Globus pallidus (tissue), 1 donor: ENCODE measurements at regions not wholly inside any gene's neighbourhood (a gene's known extent, or its start where the extent isn't known, plus 50 kb on each side); places are given as distances from the start of the nearest gene placed in this dataset.
"Not testable (repeated sequence)": the region's sequence is repeated elsewhere in the genome, so short reads cannot be mapped to it uniquely, and the experiment has no call there.

Experiments used
- DNase-seq: peaks from one replicate; pipeline ENCODE4 v3.0.0-alpha.2; 2015; ENCODE audit warnings: low spot score

DNA sequence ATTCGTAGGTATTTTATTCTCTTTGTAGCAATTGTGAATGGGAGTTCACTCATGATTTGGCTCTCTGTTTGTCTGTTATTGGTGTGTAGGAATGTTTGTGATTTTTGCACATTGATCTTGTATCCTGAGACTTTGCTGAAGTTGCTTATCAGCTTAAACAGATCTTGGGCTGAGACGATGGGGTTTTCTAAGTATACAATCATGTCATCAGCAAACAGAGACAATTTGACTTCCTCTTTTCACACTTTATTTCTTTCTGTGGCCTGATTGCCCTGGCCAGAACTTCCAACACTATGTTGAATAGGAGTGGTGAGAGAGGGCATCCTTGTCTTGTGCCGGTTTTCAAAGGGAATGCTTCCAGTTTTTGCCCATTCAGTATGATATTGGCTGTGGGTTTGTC is 252.3 kb upstream of the CTNNB1 start:
- DNase-seq: not testable (repeated sequence)

DNA sequence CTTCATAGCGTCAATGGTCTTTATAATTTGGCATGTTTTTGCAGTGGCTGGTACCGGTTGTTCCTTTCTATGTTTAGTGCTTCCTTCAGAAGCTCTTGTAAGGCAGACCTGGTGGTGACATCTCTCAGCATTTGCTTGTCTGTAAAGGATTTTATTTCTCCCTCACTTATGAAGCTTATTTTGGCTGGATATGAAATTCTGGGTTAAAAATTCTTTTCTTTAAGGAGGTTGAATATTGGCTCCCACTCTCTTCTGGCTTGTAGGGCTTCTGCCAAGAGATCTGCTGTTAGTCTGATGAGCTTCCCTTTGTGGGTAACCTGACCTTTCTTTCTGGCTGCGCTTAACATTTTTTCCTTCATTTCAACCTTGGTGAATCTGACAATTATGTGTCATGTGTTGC is 250.0 kb upstream of the CTNNB1 start:
- not testable (repeated sequence) for DNase-seq

DNA sequence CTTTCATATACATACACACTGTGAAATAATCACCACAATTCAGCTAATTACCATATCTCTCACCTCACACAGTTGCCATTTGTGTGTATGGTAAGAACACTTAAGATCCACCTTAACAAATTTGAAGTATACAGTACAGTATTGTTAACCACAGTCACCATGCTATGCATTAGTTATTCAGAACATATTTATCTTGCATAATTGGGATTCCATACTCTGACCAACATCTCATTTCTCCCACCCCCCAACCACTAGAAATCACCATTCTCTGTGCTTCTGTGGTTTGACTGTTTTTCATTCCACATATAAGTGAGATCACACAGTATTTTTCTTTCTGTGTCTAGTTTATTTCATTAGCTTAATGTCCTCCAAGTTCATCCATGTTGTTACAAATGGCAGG is 247.7 kb upstream of the CTNNB1 start:
- DNase-seq: no peak

DNA sequence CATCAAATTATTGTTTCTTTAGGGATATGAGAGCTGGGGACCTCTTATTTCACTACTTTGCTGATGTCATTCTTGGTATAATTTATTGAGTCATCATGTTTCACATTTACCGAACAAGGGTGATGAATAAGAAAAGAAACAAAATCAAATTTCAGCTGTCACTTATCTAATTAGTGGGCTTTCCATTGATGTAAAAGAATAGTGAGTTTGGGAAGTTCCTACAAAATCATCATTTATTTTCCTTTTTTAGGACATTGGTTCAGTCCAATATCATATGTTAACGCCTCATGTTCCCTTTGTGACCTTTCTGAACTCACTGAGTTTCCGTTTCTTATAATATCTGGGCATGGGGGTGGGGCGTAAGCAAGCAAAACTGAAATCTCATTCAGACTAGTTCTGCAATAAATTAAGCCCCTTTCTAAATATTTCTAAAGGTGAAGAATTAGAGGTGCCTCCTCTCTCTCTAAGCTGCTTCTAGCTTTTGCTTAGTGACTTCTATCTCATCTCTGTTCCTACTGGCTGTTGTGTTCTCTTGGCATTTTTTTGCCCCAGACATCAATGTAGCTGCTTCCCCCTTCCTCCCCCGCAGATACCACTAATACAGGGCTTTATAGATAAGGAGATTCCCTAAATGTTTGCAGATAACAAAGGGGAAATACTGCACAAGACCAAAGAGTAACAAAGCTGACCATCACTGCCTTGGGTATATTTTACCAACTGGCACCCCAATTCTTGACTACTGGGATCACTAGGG is 238.0 kb upstream of the CTNNB1 start:
- no peak for DNase-seq

DNA sequence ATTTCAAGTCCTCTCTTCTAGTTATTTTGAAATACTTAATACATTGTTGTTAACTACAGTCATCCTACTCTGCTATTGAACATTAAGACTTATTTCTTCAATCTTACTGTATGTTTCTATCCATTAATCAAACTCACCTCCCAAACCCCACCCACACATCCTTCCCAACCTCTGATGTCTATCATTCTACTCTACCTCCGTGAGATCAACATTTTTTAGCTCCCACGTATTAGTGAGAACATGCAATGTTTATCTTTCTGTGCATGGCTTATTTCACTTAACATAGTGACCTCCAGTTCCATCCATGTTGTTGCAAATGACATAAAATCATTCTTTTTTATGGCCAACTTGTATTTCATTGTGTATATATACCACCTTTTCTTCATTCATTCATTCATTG is 236.6 kb upstream of the CTNNB1 start:
- no peak for DNase-seq

DNA sequence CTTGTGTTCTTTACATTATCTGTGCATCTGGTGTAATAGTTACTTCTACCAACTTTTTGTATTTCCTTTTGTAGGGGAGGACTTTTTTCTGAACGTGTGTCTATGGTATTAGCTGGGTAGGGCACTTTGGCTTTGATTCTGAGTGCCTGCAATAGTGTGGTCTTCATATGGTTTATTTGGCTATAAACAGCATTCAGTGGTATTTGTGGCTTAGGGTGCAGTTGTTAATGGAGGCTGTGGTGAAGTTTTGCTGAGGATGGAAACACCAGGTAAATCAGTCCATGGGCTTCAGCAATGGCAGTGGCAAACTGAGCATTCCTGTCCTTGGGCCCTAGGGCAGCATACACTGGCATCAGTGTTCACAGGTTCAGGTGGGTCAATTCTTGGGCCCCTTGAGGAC is 230.6 kb upstream of the CTNNB1 start:
- no peak for DNase-seq

DNA sequence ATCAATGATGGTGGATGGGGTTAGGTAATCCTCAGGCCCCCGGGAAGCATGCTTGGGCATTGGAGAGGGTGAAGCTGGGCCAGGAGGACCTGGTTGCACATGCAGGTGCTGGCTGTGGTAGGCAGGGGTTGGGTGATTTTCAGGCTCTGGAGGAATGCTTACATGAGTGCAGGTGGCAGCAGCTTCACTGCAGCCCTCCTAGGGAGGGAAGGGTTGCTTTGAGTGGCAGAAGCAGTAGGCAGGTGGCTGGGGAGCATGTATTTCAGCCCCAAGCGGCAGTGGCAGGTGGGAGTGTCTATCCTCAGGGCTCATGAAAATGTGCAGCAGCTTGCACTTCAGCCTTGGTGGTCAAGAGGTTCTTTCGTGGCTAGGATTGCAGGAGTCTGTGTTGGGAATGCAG is 230.0 kb upstream of the CTNNB1 start:
- DNase-seq: no peak

DNA sequence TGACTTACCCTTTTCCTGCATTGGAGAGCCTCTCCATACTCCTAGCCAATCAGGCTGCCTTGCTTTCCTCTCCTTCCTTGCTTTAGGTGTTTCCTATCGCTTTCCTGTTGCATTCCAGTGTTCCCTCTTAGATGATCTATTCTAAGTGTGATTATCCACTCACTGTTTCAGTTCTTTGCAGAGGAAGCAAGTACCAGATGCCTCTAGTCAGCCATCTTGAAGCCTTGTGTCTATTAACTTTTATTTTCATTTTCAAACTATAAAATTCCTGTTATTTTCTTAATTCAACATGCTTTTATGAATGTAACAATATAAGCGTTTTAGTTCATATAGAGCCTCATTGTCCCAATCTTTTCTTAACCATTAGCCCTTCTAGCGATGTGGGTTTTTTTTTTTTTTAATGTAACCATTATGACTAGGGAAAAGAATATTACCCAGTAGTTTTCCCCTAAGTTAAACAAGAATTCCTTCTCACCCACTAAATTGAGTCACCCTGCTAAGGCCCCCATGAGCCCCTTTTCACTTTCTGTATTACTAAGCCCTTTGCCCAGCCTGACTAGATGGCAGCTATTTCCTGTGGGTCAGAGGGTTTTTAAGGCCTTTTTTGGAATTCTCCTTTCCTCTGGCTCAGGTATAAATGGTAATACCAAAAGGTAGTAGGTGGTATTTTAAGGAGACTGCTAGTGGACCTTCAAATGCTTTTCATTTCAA is 229.4 kb upstream of the CTNNB1 start:
- DNase-seq: no peak

DNA sequence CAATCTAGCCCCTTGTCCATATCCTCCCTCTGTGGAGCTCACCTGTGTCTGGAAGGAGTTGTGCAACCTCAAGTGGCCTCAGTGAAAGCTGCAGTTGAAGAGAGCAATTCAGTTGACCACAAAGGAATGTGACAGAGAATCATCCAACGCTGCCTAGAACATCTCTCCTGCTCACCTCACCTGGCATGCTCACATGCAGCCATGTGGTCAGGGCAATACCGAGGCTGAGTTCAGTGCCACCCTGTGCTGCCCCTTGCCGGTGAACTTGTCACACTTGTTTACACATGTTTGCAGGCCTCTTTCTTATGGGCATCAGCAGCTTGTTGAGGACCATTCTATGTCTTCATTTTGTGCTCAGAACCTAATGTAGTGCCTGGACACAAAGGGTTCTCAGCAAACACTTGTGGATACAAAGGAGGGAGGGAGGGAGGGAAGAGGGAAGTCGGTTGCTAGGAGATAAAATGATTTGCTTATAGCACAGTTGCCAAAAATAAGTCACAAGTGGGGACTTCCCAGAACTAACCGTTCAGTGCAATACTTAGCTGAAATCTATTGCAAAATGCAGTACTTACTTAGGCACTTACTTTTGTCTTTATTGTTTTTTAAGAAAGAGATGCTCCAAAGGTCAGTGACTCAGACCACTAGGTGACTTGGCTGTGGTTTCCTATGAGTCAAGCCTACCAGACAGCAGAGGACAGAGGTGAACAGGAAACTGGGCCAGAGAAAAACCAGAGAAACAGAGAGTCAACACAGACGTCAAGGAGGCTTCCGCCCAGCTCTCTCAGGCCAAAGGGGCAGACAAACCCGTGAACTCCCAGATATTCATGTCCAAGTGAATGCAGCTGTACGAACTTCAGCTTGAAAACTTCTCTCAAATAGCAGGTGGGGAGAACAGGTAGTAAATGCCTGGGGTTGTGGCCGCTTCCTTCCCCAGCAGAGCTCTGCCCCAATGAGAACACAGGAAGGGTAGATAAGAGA is 227.8 kb upstream of the CTNNB1 start:
- peak; percentile 20 for DNase-seq

DNA sequence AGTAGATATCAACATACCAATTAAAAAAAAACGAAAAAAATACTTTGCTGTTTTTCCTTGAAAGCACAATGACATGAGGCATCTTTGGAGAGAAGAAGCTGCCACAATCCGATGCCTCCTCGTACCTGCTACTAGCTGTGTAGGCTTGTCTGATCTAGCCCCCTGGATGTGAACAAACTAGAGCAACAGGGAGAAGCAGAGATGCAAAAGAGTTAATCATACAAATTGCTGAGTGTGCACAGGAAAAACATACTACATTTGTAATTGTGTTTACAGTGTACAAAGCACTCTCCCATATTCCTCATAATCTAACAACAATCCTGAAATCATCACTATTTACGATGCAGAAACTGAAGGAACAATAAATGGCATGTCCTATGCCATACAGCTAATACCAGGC is 227.0 kb upstream of the CTNNB1 start:
- no peak for DNase-seq

DNA sequence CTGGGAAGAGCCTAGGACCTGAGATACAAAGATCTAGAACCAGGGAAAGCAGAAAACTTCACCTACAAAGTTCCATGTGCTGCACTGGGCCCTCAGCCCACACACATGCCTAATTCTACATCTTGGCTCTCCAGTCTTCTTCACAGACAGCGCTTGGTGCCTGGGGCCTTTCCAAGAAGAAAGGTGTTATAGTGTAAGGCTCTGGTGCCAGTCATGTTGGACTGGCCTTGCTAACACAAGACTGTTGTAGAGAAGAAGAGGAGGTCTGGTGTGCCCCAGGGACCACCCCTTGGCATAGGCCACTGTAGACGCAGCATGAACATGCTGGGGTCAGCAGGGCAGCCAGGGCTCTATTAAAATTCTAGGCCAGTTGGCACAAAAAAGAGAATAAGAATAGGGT is 226.2 kb upstream of the CTNNB1 start:
- DNase-seq: no peak

DNA sequence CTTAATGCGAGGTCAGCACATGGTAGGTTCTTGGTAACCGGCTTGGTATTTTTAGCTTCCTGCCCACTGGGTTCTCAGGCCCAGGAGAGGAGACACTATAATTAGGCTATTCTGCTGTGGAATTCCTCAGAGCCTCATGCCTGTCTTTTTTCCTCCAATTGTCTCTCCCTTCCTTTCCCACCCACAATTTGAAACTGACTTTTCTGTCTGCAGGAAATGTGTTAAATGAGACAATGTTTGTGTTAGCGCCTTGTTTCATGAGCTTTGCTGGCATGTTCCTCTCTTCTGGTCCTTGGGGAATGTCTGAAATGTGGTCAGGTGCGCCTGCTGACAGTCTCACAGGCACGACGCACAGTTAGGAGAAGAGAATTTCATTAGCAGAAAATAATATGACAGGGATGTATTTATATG is 223.6 kb upstream of the CTNNB1 start:
- DNase-seq: no peak

DNA sequence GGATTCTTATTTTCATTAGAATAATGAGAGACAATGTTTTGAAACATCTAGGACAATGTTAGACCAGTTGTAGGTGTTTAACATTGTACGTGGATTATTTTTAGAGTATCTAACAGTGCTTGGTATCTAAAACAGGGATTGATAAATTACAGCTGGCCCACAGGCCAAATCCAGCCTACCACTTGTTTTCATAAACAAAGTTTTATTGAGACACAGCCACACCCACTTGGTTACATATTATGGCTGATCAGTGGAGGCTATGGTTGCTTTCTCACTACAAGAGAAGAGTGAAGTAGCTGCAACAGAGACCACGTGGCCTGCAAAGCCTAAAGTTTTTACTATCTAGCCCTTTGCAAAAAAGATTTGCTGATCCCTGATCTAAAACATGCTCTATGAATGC is 223.1 kb upstream of the CTNNB1 start:
- no peak for DNase-seq

DNA sequence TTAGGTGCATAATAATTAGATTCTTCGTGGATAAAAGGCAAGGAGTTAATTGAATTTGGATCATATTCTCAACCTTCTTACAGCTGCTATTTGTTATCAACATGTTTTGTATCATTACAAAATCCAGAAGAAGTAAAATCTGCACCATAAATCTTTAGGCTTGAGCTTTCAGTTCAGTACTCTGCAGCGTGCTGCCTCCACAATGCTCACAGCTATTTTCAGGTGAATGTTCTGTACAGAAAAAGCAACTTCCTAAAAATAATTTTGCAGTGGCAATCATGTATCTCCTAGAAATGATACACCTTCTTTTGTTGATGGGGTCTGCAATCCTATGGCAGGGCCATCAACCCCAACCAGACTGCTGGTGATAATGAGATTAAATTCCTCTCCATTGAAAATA is 220.9 kb upstream of the CTNNB1 start:
- DNase-seq: no peak

DNA sequence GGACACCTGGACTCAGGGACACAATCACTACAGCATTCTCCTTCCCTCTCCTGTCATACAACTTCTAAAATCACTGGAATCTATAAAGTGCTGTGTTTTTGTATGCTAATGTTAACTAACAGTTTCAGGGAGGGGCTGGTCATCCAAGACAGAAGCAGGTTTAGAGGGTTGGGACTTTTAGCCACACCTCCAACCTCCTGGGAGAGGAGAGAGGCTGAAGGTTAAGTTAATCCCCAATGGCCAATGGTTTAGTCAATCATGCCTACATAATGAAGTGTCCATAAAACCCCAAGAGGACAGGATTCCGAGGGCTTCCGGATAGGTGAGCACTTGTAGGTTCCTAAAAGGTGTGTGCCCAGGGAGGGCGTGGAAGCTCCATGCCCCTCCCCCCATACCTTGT is 219.3 kb upstream of the CTNNB1 start:
- no peak for DNase-seq

DNA sequence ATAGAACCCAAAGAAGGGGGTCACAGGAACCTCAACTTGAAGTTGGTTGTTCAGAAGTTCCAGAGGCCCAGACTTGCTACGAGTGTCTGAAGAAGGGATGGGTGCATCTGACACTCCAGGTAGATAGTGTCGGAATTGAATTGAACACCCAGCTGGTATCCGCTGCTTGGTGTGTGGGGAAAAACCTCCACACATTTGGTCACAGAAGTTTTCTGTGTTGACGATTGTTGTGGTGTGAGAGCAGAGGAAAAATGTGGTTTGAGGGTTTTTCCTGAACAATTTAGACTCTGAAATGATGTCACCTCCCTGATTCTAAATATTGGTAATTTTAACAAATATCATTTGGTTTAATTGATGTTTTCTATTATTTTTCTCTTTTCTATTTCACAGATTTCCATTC is 218.8 kb upstream of the CTNNB1 start:
- no peak for DNase-seq

DNA sequence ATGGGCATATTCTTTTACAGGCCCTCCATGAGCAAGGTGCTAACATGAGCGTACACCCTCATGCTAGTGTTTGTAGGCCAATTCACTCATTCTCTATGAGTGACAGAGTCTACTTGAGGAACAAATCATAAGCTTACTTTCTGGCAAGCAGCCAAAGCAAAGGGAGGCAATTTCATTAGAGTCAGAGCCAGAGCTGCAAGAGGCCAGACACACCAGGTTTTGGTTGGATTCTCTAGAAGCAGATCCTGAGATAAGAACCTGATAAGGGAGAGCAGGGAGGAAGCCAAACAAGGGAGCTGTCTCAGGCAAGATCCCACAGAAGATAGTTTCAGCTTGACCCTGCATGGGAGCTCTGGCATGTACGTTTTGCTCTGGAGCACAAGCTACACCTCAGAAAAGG is 214.1 kb upstream of the CTNNB1 start:
- no peak for DNase-seq

DNA sequence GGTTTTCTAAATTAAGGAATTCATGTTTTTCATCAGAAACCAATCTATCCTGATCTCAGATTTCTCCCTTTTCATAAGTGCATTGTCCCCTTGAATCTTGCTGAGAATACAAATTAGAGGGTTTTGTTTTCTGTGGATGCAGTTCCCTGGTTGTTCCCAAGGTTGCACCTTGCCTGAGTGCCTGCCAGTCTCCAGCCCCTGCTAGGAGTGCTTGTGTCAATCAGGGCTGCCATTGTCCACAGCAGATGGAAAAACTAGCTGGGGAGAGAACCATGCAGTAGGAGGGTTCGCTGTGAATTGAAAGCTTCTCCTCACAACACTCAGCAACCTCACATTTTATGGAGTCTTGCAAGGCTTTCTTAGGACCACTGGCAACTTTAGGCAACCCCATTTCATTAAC is 210.8 kb upstream of the CTNNB1 start:
- DNase-seq: no peak

DNA sequence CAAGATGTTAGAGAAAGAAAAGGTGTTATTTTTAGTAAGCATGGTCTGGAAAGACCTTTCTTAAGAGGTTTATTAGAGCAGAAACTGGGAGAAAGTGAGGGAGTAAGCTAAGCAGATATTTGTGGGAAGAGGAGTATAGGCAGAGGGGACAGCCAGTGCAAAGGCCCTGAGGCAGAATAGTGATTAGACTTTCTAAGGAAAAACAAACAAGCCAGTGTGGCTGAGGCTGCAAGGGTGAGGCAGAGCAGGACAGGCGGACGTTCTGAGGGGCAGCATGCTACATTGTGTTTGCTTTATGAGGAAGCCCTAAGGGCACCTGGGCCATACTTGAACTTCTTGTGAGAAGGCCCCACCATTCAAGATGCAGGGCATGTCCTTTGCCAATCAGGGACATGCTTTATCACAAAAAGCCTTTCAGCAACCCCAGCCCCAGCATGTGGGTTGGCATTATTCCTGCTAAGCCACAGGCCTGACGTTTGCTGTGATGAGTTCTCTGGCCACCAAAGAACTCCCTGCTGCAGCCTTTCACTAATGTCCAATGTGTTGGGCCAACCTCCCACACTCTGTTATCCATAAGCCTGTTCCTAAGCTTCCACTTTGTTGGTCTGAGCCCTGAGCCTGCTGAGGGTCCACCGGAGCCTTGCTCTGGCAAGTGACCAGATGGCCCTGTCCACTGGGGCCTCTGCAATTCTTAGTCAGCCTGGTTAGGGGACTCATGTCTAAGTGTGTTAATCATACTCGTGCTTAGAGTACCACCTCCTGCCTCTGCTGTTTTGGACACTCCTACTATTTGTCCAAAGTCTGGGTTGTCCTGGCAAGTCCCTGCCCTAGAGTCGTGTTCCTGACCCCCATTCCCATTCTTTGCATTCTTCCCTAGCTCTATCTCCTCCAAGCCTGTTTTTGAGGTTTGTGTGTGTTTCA is 209.9 kb upstream of the CTNNB1 start:
- DNase-seq: no peak

DNA sequence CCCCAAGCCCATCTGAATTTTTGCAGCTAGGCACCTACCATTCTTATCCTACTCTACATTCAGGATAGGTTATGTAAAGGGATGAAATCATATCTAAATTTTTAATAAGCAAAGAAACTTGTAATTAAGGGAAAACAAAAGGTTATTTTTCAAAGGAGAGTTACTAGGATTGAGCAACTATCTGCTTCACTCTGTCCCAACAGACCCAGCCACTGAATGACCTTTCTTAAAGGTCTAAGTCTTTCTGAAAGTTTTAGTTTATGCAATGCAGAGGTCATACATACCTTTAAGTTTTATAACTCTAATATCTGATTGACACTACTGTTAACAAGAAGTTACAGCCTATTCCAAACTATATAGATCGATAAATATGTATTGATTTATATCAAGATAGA is 209.2 kb upstream of the CTNNB1 start:
- DNase-seq: no peak

DNA sequence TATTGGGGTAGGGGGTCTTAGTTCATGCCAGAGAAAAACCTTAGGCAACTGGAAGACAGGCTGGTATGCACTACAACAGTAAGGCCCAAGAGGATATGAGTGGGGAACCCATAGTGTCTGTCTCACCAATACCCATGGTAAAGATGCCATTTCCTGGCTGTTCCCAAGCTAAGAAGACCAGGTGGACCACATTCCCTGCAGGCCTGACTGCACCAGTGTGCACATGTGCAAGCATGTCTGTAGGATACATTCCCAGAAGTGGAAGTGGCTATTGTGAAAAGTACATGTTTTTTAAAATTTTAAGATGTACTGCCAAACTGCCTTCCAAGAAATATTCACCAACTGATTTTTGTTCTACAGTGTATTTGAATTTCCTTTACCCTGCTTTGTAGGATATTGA is 207.3 kb upstream of the CTNNB1 start:
- DNase-seq: no peak

DNA sequence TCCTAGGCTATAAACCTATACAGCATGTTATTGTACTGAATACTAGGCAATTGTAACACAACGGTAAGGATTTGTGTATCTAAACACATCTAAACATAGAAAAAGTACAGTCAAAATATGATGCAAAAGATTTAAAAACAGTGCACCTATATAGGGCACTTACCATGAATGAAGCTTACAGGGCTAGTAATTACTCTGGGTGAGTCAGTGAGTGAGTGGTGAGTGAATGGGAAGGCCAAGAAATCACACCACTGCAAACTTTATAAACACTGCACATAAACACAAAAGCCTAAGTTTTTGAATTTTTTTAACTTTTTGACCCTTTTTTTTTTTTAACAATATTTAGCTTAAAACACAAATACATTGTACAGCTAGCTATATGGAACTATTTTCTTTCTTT is 204.7 kb upstream of the CTNNB1 start:
- DNase-seq: no peak
